B cell (primary cell): ENCODE measurements at regions not wholly inside any gene's neighbourhood (a gene's known extent, or its start where the extent isn't known, plus 50 kb on each side); places are given as distances from the start of the nearest gene placed in this dataset.

Source experiments
- ATAC-seq: fragments of 200-7000 bp; cut with Tn5 transposase; one replicate; pipeline ENCODE4 v1.10.0; 2021; ENCODE audit warnings: low read depth, mild to moderate bottlenecking, moderate number of reproducible peaks, moderate library complexity
- CTCF ChIA-PET: fragments of 350-600 bp; sonication (Branson Sonifier 250); formaldehyde crosslinking; loops from one replicate; lab custom pipeline; 2021; ENCODE audit warnings: antibody characterized with exemption, inconsistent platforms; lab: Charles Lee
- POLR2A ChIA-PET: fragments of 350-600 bp; sonication (Branson Sonifier 250); formaldehyde crosslinking; loops from one replicate; lab custom pipeline; 2021; ENCODE audit warnings: antibody characterized with exemption; lab: Charles Lee
- DNase-seq: peaks from one replicate; pipeline ENCODE4 v3.0.0; 2013
- H2AFZ ChIP-seq: 2 replicates; pipeline ENCODE4 v1.6.1; 2012; ENCODE audit warnings: mild to moderate bottlenecking, low read depth, low read length; ENCODE audit not compliant: insufficient read depth, poor library complexity, severe bottlenecking
- H3K27ac ChIP-seq, 2 donors: 1 replicate in 1 of 2; 2 replicates in 1 of 2; pipeline ENCODE4 v1.5.1; 2012 to 2013; ENCODE audit warnings: low read length in 2 of 2, mild to moderate bottlenecking in 2 of 2, moderate library complexity in 1 of 2
- H3K27me3 ChIP-seq, 4 experiments: fragments of 200-600 bp in 1 of 4; sonication (generic) in 1 of 4; replicated peaks in 1 of 4; 1 replicate in 2 of 4; 2 replicates in 2 of 4; pipeline versions ENCODE4 v1.6.1 to v1.7.0; 2013 to 2016; ENCODE audit warnings: low read length in 3 of 4, mild to moderate bottlenecking in 2 of 4, mixed read lengths in 1 of 4, moderate library complexity in 1 of 4; ENCODE audit not compliant: insufficient read depth in 4 of 4, control insufficient read depth in 3 of 4; ENCODE audit errors: control extremely low read depth in 1 of 4
- H3K36me3 ChIP-seq, 2 experiments: replicated peaks in 1 of 2; 1 replicate in 1 of 2; 2 replicates in 1 of 2; pipeline versions ENCODE4 v1.6.1 to v1.7.1; 2013; ENCODE audit warnings: low read length in 1 of 2; ENCODE audit not compliant: insufficient read depth in 2 of 2, control insufficient read depth in 1 of 2; ENCODE audit errors: control extremely low read depth in 1 of 2, extremely low read depth in 1 of 2
- H3K4me1 ChIP-seq, 2 donors: fragments of 200-600 bp in 1 of 2; sonication (generic) in 1 of 2; 1 replicate in 1 of 2; 2 replicates in 1 of 2; pipeline versions ENCODE4 v1.5.1 to v1.6.1; 2013 to 2017; ENCODE audit warnings: low read length in 2 of 2; ENCODE audit not compliant: control insufficient read depth in 2 of 2, insufficient read depth in 2 of 2
- H3K4me2 ChIP-seq: replicated peaks from 2 replicates; pipeline ENCODE3; 2012; ENCODE audit warnings: mild to moderate bottlenecking, low read depth, low read length; ENCODE audit not compliant: poor library complexity, severe bottlenecking
- H3K4me3 ChIP-seq, 5 experiments: fragments of 200-600 bp in 1 of 5; sonication (generic) in 1 of 5; 1 replicate in 3 of 5; 2 replicates in 2 of 5; pipeline versions ENCODE4 v1.5.1 to v1.7.0; 2011 to 2016; ENCODE audit warnings: low read length in 4 of 5, mild to moderate bottlenecking in 4 of 5, low read depth in 2 of 5, control low read depth in 1 of 5, moderate library complexity in 1 of 5; ENCODE audit not compliant: insufficient read depth in 1 of 5; ENCODE audit errors: control extremely low read depth in 1 of 5, extremely low read depth in 1 of 5
- H3K79me2 ChIP-seq: fragments of 200-600 bp; sonication (generic); one replicate; pipeline ENCODE4 v1.6.0; 2016; ENCODE audit warnings: low read length; ENCODE audit not compliant: control insufficient read depth, insufficient read depth
- H3K9ac ChIP-seq: fragments of 200-600 bp; sonication (generic); 2 replicates; pipeline ENCODE4 v1.6.1; 2017; ENCODE audit warnings: mild to moderate bottlenecking, low read length, moderate library complexity
- H3K9me3 ChIP-seq, 3 donors: one replicate each; pipeline versions ENCODE4 v1.6.1 to v1.7.1; 2013; ENCODE audit warnings: low read length in 2 of 3; ENCODE audit not compliant: control insufficient read depth in 2 of 3, insufficient read depth in 1 of 3; ENCODE audit errors: control extremely low read depth in 1 of 3
- H4K20me1 ChIP-seq: 2 replicates; pipeline ENCODE4 v1.6.0; 2012; ENCODE audit warnings: mild to moderate bottlenecking, low read length; ENCODE audit not compliant: insufficient read depth, control insufficient read depth, poor library complexity, severe bottlenecking
- H3K27ac Mint-ChIP-seq: one replicate; pipeline ENCODE4 v1.8.0; 2021; ENCODE audit warnings: mixed read lengths
- H3K27me3 Mint-ChIP-seq: one replicate; pipeline ENCODE4 v1.8.0; 2021; ENCODE audit warnings: mixed read lengths
- H3K4me1 Mint-ChIP-seq: one replicate; pipeline ENCODE4 v1.8.0; 2021; ENCODE audit warnings: mixed read lengths
- H3K4me3 Mint-ChIP-seq: one replicate; pipeline ENCODE4 v1.8.0; 2021; ENCODE audit warnings: mixed read lengths
- H3K9me3 Mint-ChIP-seq: one replicate; pipeline ENCODE4 v1.8.0; 2022; ENCODE audit warnings: mixed read lengths; ENCODE audit not compliant: insufficient read depth
- EZH2 ChIP-seq: IDR thresholded peaks from 2 replicates; pipeline ENCODE4 v1.6.1; 2012; ENCODE audit warnings: borderline replicate concordance, low read depth, mild to moderate bottlenecking, moderate library complexity, low read length; ENCODE audit not compliant: insufficient read depth, poor library complexity, severe bottlenecking
- WGBS: methylation state at CpG from one replicate; pipeline ENCODE4 v1.1.5; 2013; ENCODE audit warnings: missing lambda C conversion rate; ENCODE audit not compliant: insufficient coverage; 5-methylcytosine and 5-hydroxymethylcytosine counted together
- intact Hi-C: fragments of 100-400 bp; cut with micrococcal nuclease; formaldehyde crosslinking; loops from one replicate; pipeline ENCODE4 v1.10.0; 2022
- TF ChIP-seq, protein P1 (sequence below): fragments of 200-600 bp; IDR thresholded peaks from one replicate; pipeline ENCODE4 v1.8.0; 2022; ENCODE audit warnings: antibody characterized with exemption, mild to moderate bottlenecking

DNA sequence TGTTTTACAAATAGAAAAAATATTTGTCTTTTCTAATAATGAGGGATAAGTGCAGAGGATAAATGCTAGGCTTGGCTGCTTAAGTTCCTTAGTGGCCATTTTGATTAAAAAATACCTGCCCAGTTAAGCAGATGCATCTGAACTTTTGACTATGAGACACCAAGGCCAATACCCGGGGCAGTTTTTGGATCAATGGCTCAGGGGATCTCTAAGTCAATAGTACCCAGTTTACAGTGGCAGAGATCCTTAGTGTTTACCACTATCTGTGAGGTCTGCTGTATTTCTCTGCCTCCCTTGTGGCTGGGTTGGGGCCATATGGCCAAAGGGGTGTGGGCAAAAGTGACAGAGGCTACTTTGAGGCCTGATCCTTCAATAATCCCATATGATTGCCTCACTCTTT lies 184.5 kb upstream of the MAST4 start:
- Histone ChIP-seq H3K9ac (no peak overlapping the region), H3K79me2 (no peaks in the 10 kb centered on the region), H3K4me3 (no peak overlapping the region), H3K4me2 (no peak overlapping the region), H4K20me1 (no peaks in the 10 kb centered on the region), H3K9me3 (peaks cover 0 to 2% (median 0%) of the 10 kb centered on the region in 3 donors), H3K4me1 (no peaks in the 10 kb centered on the region), H3K27ac (no peak overlapping the region), H2AFZ (no peak overlapping the region), H3K36me3 (no peaks in the 10 kb centered on the region), H3K27me3 (no peaks in the 10 kb centered on the region)
- intact Hi-C loops = no loop called here
- ATAC-seq (no peak), DNase-seq (no peak)
- 100% methylated on average over 1 of the region's 1 CpG for WGBS
- TF ChIP-seq EZH2 = no peak
- TF ChIP-seq, protein P1, sequence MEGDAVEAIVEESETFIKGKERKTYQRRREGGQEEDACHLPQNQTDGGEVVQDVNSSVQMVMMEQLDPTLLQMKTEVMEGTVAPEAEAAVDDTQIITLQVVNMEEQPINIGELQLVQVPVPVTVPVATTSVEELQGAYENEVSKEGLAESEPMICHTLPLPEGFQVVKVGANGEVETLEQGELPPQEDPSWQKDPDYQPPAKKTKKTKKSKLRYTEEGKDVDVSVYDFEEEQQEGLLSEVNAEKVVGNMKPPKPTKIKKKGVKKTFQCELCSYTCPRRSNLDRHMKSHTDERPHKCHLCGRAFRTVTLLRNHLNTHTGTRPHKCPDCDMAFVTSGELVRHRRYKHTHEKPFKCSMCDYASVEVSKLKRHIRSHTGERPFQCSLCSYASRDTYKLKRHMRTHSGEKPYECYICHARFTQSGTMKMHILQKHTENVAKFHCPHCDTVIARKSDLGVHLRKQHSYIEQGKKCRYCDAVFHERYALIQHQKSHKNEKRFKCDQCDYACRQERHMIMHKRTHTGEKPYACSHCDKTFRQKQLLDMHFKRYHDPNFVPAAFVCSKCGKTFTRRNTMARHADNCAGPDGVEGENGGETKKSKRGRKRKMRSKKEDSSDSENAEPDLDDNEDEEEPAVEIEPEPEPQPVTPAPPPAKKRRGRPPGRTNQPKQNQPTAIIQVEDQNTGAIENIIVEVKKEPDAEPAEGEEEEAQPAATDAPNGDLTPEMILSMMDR = no peak
- peaks cover 4% of the 10 kb centered on the region for H3K9me3 Mint-ChIP-seq
- H3K4me3 Mint-ChIP-seq = no peak overlapping the region
- peaks cover 13% of the 10 kb centered on the region for H3K27me3 Mint-ChIP-seq
- no peak overlapping the region for H3K27ac Mint-ChIP-seq
- ChIA-PET POLR2A (no interaction called here), CTCF (interaction anchor here (1.3 kb wide), 1 partner anchor 9 kb away, joined by 3 read pairs; no protein-coding TSS in a partner anchor)
- peaks cover 3% of the 10 kb centered on the region for H3K4me1 Mint-ChIP-seq

DNA sequence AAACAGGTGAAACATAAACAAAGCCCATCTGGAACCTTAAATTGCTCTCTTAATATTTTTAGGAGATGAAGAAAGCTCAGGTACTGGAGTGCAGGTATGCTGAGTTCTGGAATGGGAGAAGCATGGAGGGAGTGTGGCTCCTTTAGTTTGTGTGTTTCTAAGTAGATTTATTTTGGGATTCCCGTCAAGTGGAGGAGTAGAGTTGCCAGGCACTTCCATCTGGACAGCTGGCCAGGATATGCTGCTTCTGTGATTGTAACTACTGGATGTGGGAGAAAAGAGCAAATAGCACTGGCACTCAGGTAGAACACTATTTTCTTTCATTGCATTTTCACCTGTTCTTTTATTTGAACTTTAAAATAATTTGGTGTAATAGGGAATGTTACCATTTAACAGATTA lies 182.3 kb upstream of the MAST4 start:
- Histone ChIP-seq H3K9me3 (no peaks in the 10 kb centered on the region), H3K4me3 (no peak overlapping the region), H3K36me3 (no peaks in the 10 kb centered on the region), H2AFZ (no peak overlapping the region), H3K79me2 (no peaks in the 10 kb centered on the region), H4K20me1 (no peaks in the 10 kb centered on the region), H3K4me2 (no peak overlapping the region), H3K9ac (no peak overlapping the region), H3K27ac (no peak overlapping the region), H3K4me1 (no peaks in the 10 kb centered on the region), H3K27me3 (no peaks in the 10 kb centered on the region)
- TF ChIP-seq EZH2 = no peak
- TF ChIP-seq, protein P1 = no peak
- Mint-ChIP-seq H3K27ac (no peak overlapping the region), H3K9me3 (peaks cover 4% of the 10 kb centered on the region), H3K4me3 (no peak overlapping the region), H3K4me1 (peaks cover 7% of the 10 kb centered on the region), H3K27me3 (no peaks in the 10 kb centered on the region)
- no peak for ATAC-seq
- no peak for DNase-seq
- CTCF ChIA-PET = no interaction called here
- intact Hi-C loops = no loop called here
- WGBS = 100% methylated on average over 1 of the region's 1 CpG
- POLR2A ChIA-PET = no interaction called here
